DMS114 treated with DMSO at 0.1 percent for 48 hours (cell line): ENCODE measurements at regions not wholly inside any gene's neighbourhood (a gene's known extent, or its start where the extent isn't known, plus 50 kb on each side); places are given as distances from the start of the nearest gene placed in this dataset.
"Not testable (repeated sequence)": the region's sequence is repeated elsewhere in the genome, so short reads cannot be mapped to it uniquely, and the experiment has no call there.

Experiments used
- DNase-seq: peaks from one replicate; lab custom pipeline; 2025; ENCODE audit not compliant: unreplicated experiment; lab: John Stamatoyannopoulos, UW

DNA sequence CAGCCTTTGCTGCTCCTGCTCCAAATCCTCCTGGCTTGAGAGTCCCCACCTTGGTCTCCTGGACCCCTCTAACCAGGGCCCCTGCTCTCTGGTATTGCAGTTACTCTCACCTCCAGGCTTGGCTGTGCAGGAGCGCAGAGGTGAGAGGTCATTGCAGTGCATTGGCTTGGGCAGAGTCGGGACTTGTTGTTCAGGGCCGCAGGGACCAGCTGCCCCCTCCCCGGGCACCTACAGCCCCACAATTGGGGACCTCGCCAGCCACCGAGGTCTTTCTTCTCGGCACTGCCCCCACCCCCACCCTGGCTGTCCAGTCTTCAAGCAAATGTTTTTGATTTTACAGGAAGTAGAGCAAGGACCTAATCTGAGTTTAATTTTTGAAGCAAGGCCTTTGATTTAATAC lies 65.5 kb upstream of the FGF3 start:
- DNase-seq = no peak

DNA sequence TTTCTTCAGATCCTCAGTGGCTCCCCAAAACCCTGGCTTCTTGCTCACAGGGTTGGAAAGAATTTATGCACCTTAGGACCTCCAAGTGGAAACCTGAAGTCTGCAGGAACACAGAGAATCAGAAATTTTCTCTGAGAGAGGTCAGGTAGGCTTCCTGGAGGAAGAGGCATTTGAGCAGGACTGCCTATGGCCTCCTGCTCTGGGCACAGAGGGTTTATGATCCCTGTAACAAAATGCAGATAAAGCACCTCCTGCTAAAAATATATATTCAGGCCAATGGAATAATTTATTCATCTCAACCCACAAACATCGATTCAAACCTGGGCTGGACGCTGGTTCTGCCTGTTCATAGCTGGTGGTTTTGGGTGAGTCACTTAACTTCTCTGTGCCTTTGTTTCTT lies 68.1 kb upstream of the FGF3 start:
- DNase-seq = no peak

DNA sequence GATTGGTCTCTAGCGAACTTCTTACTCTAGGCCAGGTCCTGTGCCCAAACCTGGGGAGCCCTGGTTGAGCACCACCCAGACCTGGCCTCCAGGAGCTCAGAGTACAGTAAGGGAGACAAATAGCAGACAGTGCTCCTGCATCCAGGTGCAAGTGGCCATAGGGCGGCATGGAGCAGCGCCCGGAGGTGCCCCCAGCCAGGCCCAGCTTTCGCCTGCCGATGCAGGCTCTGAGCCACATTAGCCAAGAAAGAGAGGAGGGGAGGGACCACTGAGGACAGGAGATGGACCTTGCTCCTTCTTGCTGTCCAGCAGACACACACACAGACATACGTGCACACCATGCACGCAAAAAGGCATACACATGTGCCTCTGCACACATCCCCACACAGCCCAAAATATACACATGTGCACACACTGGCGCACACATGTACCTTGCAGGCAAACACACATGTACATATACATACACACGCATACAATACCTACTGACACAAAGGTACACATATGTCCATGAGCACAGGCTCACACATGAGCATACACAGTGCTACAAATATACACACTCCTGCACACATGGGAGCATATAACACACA lies 68.7 kb upstream of the FGF3 start:
- no peak for DNase-seq

DNA sequence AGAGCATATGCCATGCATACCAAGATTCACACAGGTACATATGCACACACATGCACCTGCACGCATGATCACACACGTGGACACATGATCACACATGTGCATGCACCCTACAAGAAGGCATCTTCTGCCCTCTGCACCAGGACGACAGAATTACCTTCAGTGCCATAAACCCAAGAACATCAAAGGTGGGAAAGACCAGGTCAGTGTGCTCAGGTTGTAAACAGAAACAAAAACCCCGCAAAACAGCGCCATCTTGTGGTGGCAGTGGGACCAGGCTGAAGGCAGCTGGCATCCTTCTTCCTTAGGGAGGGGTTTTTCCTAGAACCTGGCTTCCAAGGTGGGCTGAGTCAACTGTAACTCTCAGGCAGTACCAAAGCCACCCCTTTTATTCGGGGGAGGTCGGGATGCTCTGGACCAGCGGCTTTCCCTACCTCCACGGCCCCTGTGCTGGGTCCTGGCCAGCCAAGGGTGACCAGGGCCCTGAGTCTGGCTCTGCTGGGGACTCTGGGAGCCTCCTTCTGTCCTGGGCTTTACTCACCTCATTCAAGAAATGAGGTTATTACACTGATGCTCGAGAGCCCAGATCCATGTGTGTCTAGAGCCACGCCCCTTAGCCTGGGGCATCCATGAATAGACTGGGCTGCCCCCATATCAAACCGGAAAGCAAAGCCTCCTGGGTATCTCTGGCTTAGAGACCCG lies 69.4 kb upstream of the FGF3 start:
- DNase-seq = peak; percentile 98

DNA sequence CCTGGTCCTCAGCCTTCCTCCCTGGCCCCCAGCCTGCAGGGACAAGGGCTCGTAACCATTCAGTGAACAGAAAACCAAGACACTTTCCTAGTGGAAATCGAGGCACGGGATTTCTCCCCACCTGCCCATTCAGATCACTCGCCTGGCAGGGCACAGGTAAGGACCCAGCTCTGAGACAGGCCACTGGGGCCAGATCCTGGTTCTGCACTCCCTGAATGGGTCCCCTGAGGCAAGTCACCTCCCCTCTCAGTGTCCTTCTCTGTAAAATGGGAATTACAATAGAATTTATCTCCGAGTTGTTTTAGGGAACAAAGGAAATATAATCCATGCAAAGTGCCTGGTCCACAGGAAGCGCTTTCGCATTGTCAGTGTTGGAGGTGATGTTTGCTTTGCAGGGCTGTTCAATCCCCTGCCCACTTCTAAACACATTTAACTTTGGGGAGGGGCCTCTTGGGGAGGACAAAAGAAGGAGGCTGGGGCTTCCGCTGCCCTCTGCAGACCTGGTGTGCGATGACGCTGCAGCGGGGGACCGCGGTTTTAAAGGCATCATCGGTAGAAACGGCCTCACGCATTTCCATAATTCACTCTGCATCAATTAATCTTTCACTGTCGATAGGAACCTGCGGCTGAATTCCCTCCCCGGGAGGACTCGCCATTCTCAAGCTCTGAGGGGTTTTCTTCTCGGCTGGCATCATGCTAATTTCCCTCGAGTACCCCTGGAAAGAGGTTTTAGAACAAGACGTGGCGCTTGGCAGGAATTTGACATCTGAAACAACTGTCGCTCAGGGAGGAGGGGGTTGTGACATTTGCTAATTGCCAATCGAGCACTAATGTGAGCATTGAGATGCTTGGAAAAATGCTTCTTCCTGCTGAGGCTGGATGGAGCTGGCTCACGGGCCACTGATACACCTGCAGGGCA lies 70.4 kb upstream of the FGF3 start:
- no peak for DNase-seq

DNA sequence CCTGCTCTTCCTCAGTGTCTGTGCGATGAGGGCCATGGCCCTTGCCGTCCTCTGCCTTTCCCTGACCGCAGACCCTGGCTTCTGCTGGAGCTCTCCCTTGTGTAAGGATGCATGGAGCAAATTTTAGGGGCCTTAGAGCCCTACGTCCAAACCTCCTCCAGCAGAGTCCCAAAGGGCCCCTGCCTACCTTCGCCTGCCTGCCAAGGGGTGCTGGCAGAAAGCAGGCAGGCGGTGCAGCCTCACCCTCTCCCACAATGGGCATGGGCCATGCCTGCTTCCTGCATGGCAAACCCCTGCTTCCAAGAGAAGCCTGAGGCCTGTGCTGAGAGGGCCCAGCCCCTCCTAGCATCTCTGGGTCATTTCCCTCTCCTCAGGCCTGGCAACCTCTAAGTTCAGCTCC lies 71.3 kb upstream of the FGF3 start:
- no peak for DNase-seq

DNA sequence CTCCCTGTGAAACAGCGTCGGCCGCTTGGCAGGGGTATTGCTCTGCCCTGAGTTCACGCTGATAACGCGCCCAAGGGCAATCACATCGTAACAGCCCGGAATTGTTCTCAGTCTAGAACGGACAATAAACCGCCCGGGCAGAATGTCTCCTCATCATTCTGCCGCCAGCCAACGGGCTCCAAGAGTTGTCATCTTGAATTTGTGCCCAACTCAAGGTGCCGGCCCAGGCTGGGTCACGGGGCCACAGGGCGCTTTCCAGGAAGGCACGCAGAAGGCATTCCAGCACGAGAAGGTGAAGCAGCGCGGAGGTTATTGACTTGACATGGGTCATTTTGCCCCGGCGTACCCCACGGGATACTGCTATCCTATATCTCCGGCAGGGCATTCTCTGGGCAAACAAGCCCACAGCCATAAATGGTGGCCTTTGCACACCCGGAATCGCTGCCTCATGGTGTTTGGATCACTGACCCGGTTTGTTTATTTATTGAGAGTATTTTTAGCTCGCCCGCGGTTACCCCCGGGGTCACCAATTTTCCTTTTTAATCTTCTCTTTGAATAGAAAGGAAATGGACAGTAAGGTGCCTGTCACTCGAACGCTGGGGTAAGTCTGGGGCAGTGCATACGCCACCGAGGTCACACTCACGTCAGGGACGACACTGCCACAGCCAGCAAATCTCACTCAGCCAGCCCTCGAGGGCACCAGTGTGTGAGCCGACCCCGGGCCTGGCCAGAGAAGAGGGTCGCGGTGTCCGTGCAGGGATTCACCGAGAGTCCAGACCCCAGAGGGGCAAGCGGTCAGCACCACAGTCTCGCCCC lies 72.4 kb upstream of the FGF3 start:
- DNase-seq = no peak

DNA sequence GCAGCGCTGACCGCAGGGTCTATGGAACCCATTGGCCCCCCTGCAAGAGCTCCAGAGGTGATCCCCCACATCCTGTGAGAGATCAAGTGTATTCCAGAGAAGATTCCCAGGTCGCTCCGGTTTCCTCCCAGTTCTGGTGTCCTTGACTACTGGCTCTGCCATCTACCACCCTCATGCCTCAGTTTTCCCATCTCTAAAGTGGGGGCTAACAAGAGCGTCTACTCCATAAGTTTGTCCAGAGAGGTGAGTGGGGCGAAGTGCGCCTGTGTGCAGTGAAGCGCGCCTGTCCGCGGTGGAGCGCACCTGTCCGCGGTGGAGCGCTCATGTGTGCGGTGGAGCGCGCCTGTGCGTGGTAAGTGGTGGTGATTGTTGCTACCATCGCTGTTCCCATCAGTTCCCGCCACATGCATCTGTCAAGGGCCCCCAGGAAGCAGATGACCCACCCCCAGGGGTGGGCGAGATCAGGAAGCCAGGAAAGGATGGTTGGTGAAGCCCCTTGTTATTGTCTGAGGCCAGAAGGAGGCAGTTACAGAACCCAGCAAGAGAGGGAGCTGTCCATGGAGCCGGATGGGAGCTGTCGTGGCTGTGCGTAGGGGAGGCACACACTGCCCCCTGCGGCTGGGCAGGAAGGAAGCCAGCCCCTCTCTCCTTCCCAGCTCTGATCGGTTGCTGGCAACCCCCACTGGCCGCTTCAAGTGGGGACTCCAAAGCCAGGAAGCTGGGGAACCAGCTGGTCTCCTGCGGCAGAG lies 73.2 kb upstream of the FGF3 start:
- no peak for DNase-seq

DNA sequence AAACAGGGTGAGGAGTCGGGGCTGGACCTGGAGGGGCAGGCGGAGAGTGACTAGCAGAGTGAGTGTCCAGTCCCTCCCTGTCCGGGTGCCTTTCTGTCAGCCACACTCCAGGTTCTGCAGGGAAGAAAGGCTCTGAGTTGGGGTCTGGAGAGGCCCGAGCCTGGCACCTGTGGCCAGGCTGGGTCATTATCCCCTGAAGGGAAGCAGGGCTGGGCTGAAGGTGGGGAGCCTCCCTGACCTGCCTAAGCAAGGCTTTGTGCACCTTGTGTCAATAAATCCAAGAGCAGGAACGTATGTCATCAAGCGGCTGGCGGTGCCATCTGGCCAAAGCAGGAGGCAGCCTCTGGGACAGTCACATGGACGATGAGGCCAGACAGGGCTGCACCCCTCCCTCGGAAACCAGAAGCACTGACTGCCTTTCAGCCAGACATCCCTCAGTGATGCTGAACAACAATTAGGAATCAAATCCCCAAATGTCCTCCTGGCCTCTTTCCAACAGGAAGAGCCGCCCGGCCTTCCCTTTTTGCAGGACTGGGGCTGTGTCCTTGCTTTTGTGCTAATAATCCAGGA lies 73.9 kb upstream of the FGF3 start:
- DNase-seq = no peak

DNA sequence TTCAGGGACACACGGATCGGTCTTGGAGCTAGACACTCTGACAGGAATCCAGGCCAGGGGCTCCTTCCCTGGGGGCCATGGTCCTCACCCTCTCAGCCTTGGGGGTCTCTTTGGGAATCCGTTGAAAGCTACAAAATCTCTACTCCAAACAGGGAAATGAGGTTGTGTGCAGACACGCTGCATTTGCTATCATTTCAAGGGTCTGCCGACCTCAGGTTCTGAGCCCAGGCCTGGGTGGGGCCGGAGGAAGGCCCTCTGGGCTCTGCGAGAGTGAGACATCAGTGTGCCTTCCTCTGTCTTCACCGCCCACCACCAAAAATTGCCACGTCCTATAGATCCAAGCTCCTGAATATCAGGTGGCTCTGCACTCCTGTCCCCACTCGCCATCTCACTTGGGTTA lies 74.4 kb upstream of the FGF3 start:
- DNase-seq = no peak

DNA sequence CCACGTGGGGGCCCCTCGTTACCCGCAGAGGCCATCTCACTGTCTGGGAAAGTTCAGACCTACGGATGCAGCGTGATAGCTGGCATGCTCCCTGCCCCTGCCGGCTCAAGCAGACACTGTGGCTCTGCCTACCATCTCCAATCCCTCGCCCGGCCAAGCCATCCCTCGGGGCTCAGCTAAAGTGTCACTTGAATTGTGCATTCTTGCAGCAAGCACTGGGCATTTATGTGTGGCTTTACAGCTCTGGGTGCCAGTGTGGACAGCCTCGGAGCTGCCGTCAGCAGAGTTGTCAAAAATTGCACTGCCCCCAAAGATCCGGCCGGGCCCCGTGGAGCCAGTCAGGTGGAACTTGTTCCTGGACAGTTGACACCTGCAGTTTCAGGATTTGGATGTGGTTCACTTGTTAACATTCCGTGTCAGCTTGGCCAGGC lies 75.0 kb upstream of the FGF3 start:
- no peak for DNase-seq

DNA sequence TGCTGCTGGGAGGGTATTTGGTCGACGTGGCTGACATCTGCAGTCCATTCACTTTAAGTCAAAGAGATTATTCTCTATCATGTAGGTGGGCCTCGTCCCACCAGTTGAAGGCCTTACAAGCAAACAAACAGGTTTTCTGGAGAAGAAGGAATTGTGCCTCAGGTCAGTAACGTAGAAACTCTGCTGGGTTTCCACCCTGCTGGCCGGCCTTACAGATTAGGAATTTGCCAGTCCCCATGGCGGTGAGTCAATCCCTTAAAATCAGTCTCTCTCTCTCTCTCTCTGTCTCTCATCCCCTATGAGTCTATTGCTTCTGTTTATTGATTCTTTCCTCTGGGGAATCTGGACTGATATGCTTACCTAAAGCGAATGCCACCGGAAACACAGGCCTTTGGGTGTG lies 75.4 kb upstream of the FGF3 start:
- DNase-seq = no peak

DNA sequence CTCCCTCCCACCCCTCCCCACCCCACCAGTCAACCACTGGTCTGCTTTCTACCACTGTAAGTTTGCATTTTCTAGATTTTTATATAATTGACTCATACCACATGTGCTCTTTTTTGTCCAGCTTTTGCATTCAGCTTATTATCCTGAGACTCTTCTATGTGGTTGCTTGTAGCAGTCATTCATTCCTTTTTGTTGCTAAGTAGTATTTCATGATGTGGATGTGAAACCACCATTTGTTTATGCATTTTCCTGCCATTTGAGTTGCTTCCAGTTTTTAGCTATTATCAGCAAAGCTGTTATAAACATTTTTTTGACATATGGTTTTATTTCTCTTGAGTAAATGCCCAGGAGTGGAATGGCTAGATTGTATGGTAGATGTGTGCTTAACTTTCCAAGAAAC lies 77.0 kb upstream of the FGF3 start:
- DNase-seq = no peak

DNA sequence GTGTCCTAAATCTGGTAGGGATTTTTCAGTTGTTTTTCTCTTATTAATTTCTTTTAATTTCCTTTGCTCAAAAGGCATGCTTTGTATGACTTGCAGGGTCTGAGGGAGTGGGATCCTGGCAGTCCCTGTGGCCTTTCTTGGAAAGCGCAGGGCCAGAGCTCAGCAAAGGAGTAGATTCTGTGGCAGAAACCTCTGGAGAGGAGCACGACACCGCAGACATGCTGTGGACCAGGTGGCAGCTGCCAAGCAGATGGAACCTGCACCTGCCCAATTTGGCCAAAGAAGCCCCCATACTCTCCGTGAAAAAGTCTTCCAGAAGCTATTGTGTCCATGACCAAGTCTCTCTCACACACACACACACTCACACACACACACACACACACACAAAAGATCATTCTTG lies 78.9 kb upstream of the FGF3 start:
- DNase-seq = no peak

DNA sequence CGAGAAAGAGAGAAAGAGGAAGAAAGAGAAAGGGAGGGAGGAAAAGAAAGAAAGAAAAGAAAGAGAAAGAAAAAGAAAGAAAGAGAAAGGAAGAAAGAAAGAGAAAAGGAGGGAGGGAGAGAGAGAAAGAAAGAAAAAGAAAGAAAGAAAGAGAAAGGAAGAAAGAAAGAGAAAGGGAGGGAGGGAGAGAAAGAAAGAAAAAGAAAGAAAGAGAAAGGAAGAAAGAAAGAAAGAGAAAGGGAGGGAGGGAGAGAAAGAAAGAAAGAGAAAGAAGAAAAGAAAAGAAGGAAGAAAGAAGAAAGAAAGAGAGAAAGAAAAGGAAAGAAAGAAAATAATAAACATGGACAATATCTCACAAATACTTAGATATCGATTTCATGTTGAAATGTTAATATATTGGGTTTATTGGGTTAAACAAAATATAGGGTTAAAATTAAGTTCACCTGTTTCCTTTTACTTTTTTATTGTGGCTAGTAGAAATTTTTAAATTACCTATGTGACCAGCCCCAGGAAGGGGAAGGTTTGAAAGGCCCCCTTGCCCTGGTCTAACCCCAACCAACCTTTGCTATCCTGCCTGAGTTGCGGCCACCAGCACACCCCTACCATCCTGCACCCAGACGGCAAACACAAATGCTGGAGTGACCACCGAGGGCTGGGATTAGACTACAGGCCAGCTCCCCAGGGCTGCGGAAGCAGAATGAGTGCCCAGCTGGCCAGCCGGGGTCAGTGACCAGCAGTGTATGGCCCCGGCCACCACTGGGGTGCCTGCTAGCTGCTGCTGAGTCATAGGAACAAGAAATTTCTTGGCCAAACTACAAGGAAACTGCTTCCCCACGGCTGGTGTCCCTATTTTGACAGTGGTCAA lies 81.0 kb upstream of the FGF3 start:
- DNase-seq = no peak

DNA sequence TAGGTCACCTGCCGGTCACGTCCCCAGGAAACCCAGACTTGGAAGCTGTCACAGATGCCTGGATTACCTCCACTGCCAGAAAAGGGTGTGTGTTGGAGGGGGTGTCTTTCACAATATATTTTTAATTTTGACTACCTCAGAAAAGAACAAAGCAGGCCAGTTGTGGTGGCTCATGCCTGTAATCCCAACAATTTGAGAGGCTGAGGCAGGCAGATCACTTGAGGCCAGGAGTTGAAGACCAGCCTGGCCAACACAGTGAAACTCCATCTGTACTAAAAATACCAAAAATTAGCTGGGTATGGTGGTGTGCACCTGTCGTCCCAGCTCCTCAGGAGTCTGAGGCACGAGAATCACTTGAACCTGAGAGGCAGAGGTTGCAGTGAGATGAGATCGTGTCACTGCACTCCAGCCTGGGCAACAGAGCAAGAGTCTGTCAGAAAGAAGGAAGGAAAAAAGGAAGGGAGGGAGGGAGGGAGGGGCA lies 81.6 kb upstream of the FGF3 start:
- not testable (repeated sequence) for DNase-seq

DNA sequence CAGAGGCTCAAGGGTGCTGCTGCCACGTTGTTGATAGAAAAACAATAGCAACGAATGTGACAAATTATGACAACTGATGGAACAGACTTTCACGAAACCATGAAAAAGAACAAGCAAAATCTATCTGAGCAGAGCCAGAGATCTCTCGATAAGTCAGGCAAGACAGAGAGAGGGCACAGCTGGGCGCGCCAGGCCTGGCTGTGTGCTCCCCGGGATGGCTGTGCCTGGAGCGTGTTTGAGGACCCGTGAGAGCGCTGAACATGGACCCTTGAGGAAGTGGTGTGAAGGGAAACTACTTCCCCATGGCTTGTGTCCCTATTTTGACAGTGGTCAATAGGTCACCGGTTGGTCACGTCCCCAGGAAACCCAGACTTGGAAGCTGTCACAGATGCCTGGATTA lies 83.1 kb upstream of the FGF3 start:
- DNase-seq = no peak

DNA sequence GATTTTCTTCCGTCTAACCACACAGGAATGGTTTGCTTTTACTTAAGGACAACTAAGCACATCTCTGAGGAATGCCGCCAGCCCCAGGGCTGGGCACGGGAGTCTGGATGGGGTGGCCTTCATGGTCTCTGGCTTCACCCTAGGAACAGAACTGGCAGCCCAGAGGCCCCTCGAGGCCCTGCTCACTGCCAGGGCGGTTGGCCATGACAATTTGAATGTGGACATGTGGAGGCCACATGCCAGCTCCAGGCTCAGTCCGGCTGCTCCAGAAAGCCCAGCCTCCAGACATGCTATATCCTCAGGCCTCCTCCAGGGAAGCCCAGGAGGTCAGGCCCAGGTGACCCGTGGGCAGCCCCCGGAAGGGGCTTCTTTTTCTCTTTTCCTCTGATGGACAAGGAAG lies 84.0 kb upstream of the FGF3 start:
- no peak for DNase-seq
